ENCODE measurements at regions not wholly inside any gene's neighbourhood (a gene's known extent, or its start where the extent isn't known, plus 50 kb on each side); places are given as distances from the start of the nearest gene placed in this dataset.

DNA sequence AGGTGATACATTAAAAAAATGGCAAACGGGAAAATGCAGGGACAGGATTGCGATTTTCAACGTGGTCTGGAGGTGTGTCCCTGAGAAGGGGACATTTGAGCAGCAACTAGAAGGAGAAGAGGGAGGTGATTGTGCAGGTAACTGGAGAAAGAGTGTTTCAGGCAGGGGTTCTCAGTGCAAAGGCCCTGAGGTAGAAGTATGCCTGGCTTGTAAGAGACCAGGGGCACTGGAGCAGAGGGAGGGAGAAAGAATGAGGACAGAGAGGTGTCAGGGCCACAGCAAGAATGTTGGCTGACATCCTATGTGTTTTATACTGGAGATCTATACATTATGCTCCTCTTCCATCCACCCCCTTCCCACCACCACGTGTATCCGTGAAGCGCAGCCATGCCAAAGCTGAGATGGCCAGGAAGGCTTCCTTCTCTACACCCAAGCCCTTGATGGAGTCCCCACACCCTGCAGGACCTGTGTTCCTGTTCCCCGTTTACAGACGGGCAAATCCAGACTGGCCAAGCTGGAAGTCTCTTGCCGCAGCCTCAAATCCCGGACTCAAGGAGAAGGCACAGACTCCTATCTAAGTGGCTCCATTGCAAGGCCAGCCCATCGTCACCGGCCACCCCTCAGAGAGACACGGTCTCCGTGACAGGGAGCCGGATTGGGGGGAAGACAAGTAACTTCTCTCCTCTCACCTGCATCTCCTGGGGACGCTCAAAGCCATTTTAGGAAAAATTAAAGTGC, 416.1 kb downstream of the MN1 start:
- H3K36me3 ChIP-seq (ENCODE audit: control insufficient read depth, insufficient read depth, low read length) = no peaks in the 10 kb centered on the region
- no peak overlapping the region for H3K9ac ChIP-seq (ENCODE audit: low read length)
- no peak overlapping the region for H4K5ac ChIP-seq (ENCODE audit: low read length)
- no peak overlapping the region for H4K8ac ChIP-seq (ENCODE audit: low read depth, low read length)
- no peak overlapping the region for H2BK5ac ChIP-seq (ENCODE audit: low read length)
- H3K4me2 ChIP-seq (ENCODE audit: low read length) = no peak overlapping the region
- H2BK120ac ChIP-seq (ENCODE audit: low read depth, low read length) = no peak overlapping the region
- H2AK5ac ChIP-seq (ENCODE audit: low read length) = no peak overlapping the region
- no peaks in the 10 kb centered on the region for H3K27me3 ChIP-seq (ENCODE audit: insufficient read depth, low read length, poor library complexity)
- no peak overlapping the region for H3K56ac ChIP-seq (ENCODE audit: low read length)
- DNase-seq = no peak
- no peak overlapping the region for H3K23ac ChIP-seq (ENCODE audit: low read length)
- 100% methylated on average over 2 of the region's 16 CpGs for WGBS (ENCODE audit: extremely low coverage, insufficient coverage, low lambda C conversion rate)
- H3K79me2 ChIP-seq (ENCODE audit: control insufficient read depth, insufficient read depth, low read length) = no peaks in the 10 kb centered on the region
- no peak overlapping the region for H3K18ac ChIP-seq (ENCODE audit: low read length)
- no peak overlapping the region for H3K4me3 ChIP-seq (ENCODE audit: low read length)
- H3K4me1 ChIP-seq (ENCODE audit: control insufficient read depth, low read depth, low read length) = no peaks in the 10 kb centered on the region
- no peak overlapping the region for H3K4ac ChIP-seq (ENCODE audit: low read depth, low read length)
- H2BK15ac ChIP-seq (replicated peaks; ENCODE audit: low read depth) = no peak overlapping the region
- no peak overlapping the region for H3K27ac ChIP-seq (ENCODE audit: low read depth, low read length)
- no peaks in the 10 kb centered on the region for H3K79me1 ChIP-seq (ENCODE audit: low read length)

GRCh38 chr22:27386186-27386585, 415.4 kb downstream of the MN1 start:
- Histone ChIP-seq H3K4me3 (ENCODE audit: low read length) (no peak overlapping the region), H4K5ac (ENCODE audit: low read length) (no peak overlapping the region), H3K79me2 (ENCODE audit: control insufficient read depth, insufficient read depth, low read length) (no peaks in the 10 kb centered on the region), H3K27ac (ENCODE audit: low read depth, low read length) (no peak overlapping the region), H3K9ac (ENCODE audit: low read length) (no peak overlapping the region), H3K27me3 (ENCODE audit: insufficient read depth, low read length, poor library complexity) (no peaks in the 10 kb centered on the region), H3K18ac (ENCODE audit: low read length) (no peak overlapping the region), H3K4ac (ENCODE audit: low read depth, low read length) (no peak overlapping the region), H2AK5ac (ENCODE audit: low read length) (no peak overlapping the region), H2BK120ac (ENCODE audit: low read depth, low read length) (no peak overlapping the region), H3K36me3 (ENCODE audit: control insufficient read depth, insufficient read depth, low read length) (no peaks in the 10 kb centered on the region), H2BK5ac (ENCODE audit: low read length) (no peak overlapping the region), H3K23ac (ENCODE audit: low read length) (no peak overlapping the region), H4K8ac (ENCODE audit: low read depth, low read length) (no peak overlapping the region), H3K79me1 (ENCODE audit: low read length) (no peaks in the 10 kb centered on the region), H3K4me1 (ENCODE audit: control insufficient read depth, low read depth, low read length) (no peaks in the 10 kb centered on the region), H2BK15ac (replicated peaks; ENCODE audit: low read depth) (no peak overlapping the region), H3K4me2 (ENCODE audit: low read length) (no peak overlapping the region), H3K56ac (ENCODE audit: low read length) (no peak overlapping the region)
- no CpG with 5 or more reads among the region's 7 CpGs for WGBS (ENCODE audit: extremely low coverage, insufficient coverage, low lambda C conversion rate)
- DNase-seq = peak; percentile 61

GRCh38 chr22:27387561-27387960, 414.0 kb downstream of the MN1 start:
- Histone ChIP-seq H3K79me1 (ENCODE audit: low read length) (no peaks in the 10 kb centered on the region), H3K18ac (ENCODE audit: low read length) (no peak overlapping the region), H3K79me2 (ENCODE audit: control insufficient read depth, insufficient read depth, low read length) (no peaks in the 10 kb centered on the region), H4K8ac (ENCODE audit: low read depth, low read length) (no peak overlapping the region), H2BK5ac (ENCODE audit: low read length) (no peak overlapping the region), H3K9ac (ENCODE audit: low read length) (no peak overlapping the region), H2AK5ac (ENCODE audit: low read length) (no peak overlapping the region), H2BK15ac (replicated peaks; ENCODE audit: low read depth) (no peak overlapping the region), H3K27ac (ENCODE audit: low read depth, low read length) (no peak overlapping the region), H4K5ac (ENCODE audit: low read length) (no peak overlapping the region), H3K4me1 (ENCODE audit: control insufficient read depth, low read depth, low read length) (no peaks in the 10 kb centered on the region), H3K4me2 (ENCODE audit: low read length) (no peak overlapping the region), H3K23ac (ENCODE audit: low read length) (no peak overlapping the region), H3K4ac (ENCODE audit: low read depth, low read length) (no peak overlapping the region), H3K4me3 (ENCODE audit: low read length) (no peak overlapping the region), H3K27me3 (ENCODE audit: insufficient read depth, low read length, poor library complexity) (no peaks in the 10 kb centered on the region), H2BK120ac (ENCODE audit: low read depth, low read length) (no peak overlapping the region), H3K36me3 (ENCODE audit: control insufficient read depth, insufficient read depth, low read length) (no peaks in the 10 kb centered on the region), H3K56ac (ENCODE audit: low read length) (no peak overlapping the region)
- no CpG with 5 or more reads among the region's 6 CpGs for WGBS (ENCODE audit: extremely low coverage, insufficient coverage, low lambda C conversion rate)
- DNase-seq = no peak

DNA sequence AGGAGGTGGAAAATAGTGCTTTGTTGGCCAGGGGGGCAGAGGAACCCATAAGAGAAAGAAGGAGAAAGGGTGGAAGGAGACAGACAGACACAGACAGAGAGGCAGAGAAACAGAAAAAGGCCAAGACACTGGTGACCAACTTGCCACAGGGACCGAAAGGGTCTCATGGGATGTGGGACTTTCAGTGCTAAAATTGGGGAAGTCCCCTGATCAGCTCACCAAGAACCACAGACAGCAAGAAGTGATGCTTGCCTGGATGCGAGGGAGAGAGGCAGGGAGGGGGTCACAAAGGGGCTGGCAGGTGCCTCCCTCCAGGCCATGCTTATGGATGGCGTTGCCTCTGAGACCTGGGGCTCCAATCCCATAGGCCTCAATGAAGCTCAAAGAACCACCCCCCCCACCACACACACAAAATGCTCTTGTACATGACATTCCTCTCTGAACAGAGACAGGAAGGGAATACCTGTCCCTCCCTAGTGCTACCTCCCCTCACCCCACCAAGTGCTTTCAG, 413.4 kb downstream of the MN1 start:
- H3K4ac ChIP-seq (ENCODE audit: low read depth, low read length) = no peak overlapping the region
- no peak overlapping the region for H3K56ac ChIP-seq (ENCODE audit: low read length)
- H2BK5ac ChIP-seq (ENCODE audit: low read length) = no peak overlapping the region
- H2BK120ac ChIP-seq (ENCODE audit: low read depth, low read length) = no peak overlapping the region
- no peak overlapping the region for H2AK5ac ChIP-seq (ENCODE audit: low read length)
- H3K4me3 ChIP-seq (ENCODE audit: low read length) = no peak overlapping the region
- H4K8ac ChIP-seq (ENCODE audit: low read depth, low read length) = no peak overlapping the region
- no peaks in the 10 kb centered on the region for H3K79me1 ChIP-seq (ENCODE audit: low read length)
- H3K27ac ChIP-seq (ENCODE audit: low read depth, low read length) = no peak overlapping the region
- H3K4me1 ChIP-seq (ENCODE audit: control insufficient read depth, low read depth, low read length) = no peaks in the 10 kb centered on the region
- no peak for DNase-seq
- H2BK15ac ChIP-seq (replicated peaks; ENCODE audit: low read depth) = no peak overlapping the region
- no peak overlapping the region for H3K23ac ChIP-seq (ENCODE audit: low read length)
- no peak overlapping the region for H3K18ac ChIP-seq (ENCODE audit: low read length)
- no peak overlapping the region for H4K5ac ChIP-seq (ENCODE audit: low read length)
- no peaks in the 10 kb centered on the region for H3K79me2 ChIP-seq (ENCODE audit: control insufficient read depth, insufficient read depth, low read length)
- H3K9ac ChIP-seq (ENCODE audit: low read length) = no peak overlapping the region
- WGBS (ENCODE audit: extremely low coverage, insufficient coverage, low lambda C conversion rate) = no CpG with 5 or more reads among the region's 3 CpGs
- H3K27me3 ChIP-seq (ENCODE audit: insufficient read depth, low read length, poor library complexity) = no peaks in the 10 kb centered on the region
- no peak overlapping the region for H3K4me2 ChIP-seq (ENCODE audit: low read length)
- H3K36me3 ChIP-seq (ENCODE audit: control insufficient read depth, insufficient read depth, low read length) = no peaks in the 10 kb centered on the region

DNA sequence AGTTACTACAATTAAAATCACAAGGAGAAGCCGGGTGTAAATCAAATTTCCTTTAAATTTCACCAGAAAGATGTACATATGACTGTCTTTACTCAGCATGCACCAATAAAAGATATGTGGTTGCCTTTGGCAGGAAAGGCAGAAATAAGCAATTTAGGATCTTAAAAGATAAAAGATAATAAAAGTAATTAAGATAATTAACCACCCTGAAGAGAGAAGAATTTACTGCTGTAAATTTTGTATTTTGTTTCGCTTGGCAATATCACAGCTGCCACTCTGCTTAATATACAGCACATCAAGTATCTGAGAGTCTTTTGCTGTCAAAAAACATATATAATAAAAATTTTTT, 411.9 kb downstream of the MN1 start:
- Histone ChIP-seq H2BK15ac (replicated peaks; ENCODE audit: low read depth) (no peak overlapping the region), H3K4me2 (ENCODE audit: low read length) (no peak overlapping the region), H3K9ac (ENCODE audit: low read length) (no peak overlapping the region), H3K4me1 (ENCODE audit: control insufficient read depth, low read depth, low read length) (no peaks in the 10 kb centered on the region), H4K5ac (ENCODE audit: low read length) (no peak overlapping the region), H3K27me3 (ENCODE audit: insufficient read depth, low read length, poor library complexity) (no peaks in the 10 kb centered on the region), H3K79me1 (ENCODE audit: low read length) (no peaks in the 10 kb centered on the region), H3K4ac (ENCODE audit: low read depth, low read length) (no peak overlapping the region), H3K27ac (ENCODE audit: low read depth, low read length) (no peak overlapping the region), H3K79me2 (ENCODE audit: control insufficient read depth, insufficient read depth, low read length) (no peaks in the 10 kb centered on the region), H3K18ac (ENCODE audit: low read length) (no peak overlapping the region), H4K8ac (ENCODE audit: low read depth, low read length) (no peak overlapping the region), H2BK5ac (ENCODE audit: low read length) (no peak overlapping the region), H3K36me3 (ENCODE audit: control insufficient read depth, insufficient read depth, low read length) (no peaks in the 10 kb centered on the region), H3K56ac (ENCODE audit: low read length) (no peak overlapping the region), H3K23ac (ENCODE audit: low read length) (no peak overlapping the region), H2BK120ac (ENCODE audit: low read depth, low read length) (no peak overlapping the region), H3K4me3 (ENCODE audit: low read length) (no peak overlapping the region), H2AK5ac (ENCODE audit: low read length) (no peak overlapping the region)
- no CpG with 5 or more reads among the region's 2 CpGs for WGBS (ENCODE audit: extremely low coverage, insufficient coverage, low lambda C conversion rate)
- no peak for DNase-seq

Measured in mesendoderm (in vitro differentiated cells).